ENCODE measurements at regions not wholly inside any gene's neighbourhood (a gene's known extent, or its start where the extent isn't known, plus 50 kb on each side); places are given as distances from the start of the nearest gene placed in this dataset.
"Not testable (repeated sequence)": the region's sequence is repeated elsewhere in the genome, so short reads cannot be mapped to it uniquely, and the experiment has no call there.

DNA sequence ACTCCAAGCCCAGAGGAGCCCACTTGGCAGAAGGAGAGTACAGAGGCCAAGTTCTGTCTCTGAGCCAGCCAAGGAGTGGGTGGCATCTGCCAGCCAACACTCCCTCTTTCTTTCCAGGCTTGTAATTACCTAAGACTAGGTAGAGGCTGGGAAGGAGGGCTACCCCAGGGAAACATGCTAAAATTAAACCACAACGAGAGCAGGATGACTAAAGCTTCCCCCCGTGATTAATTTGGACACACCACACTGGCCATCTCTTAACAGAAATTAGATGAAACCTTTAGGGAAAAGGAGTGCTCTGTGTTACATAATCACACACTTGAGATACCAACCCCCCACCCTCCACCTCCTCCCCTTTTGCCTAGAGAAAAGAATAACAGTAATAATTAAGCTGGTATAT is 102.1 kb upstream of the ZC3H12A start:
- FAIRE-seq = no peak
- no peak for DNase-seq (ENCODE audit: low spot score)

GRCh38 chr1:37372711-37373110 is 101.7 kb upstream of the ZC3H12A start:
- FAIRE-seq = no peak

GRCh38 chr1:37373413-37373812 is 101.0 kb upstream of the ZC3H12A start:
- FAIRE-seq (no peak), DNase-seq (ENCODE audit: low spot score) (no peak)

More at GRCh38 chr1:37372711-37373110, 101.7 kb upstream of the ZC3H12A start:
- DNase-seq (ENCODE audit: low spot score) = no peak

GRCh38 chr1:37380546-37380945 is 93.8 kb upstream of the ZC3H12A start:
- not testable (repeated sequence) for FAIRE-seq; DNase-seq (ENCODE audit: low spot score)

DNA sequence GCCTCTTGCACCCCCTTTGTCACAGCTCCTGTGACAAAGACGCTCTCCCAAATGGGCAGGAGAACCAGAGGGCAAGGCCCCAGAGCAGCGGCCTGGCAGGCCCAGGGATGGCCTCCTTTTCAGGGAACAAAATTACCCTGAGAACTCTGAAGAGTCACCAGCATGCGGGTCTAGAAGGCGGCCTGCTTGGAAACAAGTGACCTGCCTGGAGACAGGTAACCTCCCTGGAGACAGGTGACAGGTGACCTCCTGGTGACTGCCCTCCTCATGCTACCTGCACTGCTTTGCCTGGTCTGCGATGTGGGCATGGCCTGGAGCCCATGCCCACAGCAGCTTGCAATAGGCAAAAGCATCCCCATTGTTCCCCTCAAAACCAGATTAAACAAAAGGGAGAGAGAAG is 86.5 kb upstream of the ZC3H12A start:
- FAIRE-seq = no peak
- no peak for DNase-seq (ENCODE audit: low spot score)

DNA sequence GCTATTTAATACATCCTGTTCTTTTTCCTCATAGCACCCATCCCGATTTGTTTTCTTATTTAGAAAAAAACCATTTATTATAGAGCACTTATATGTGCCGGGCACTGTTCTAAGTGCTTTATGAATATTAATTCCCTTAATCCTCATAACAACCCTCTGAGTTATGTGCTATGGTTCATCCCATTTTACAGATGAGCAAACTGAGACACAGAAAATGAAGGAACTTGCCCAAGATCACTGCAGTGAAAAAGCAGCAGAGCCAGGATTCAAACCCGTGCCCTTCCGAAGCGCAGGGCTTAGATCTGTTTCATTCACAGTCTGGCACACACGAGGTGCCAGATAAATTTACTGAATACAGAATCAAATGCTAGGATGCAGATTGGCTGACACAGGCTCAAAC is 85.1 kb upstream of the ZC3H12A start:
- FAIRE-seq = no peak
- DNase-seq (ENCODE audit: low spot score) = no peak

- no peak for DNase-seq (ENCODE audit: low spot score)
- FAIRE-seq = no peak
These were observed 83.0 kb upstream of the ZC3H12A start for GRCh38 chr1:37391211-37392011.

DNA sequence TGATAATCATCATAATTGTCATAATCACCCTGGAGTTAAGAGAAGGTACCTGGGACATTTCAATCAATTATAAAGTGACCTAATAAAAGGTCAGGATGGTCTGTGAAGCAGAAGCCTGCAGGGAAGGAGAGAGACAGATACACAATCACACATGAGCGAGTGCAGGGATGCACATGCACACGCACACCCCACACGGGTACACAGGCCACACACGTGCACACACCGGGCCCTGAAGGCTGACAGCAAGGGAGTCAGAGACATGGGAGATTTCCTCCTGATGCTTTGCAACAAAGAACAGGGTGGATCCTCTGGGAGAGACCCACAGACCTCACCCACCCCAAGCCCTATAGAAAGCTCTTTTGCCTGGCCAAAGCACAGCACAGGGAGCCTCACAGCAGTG is 82.3 kb upstream of the ZC3H12A start:
- FAIRE-seq (no peak), DNase-seq (ENCODE audit: low spot score) (no peak)

DNA sequence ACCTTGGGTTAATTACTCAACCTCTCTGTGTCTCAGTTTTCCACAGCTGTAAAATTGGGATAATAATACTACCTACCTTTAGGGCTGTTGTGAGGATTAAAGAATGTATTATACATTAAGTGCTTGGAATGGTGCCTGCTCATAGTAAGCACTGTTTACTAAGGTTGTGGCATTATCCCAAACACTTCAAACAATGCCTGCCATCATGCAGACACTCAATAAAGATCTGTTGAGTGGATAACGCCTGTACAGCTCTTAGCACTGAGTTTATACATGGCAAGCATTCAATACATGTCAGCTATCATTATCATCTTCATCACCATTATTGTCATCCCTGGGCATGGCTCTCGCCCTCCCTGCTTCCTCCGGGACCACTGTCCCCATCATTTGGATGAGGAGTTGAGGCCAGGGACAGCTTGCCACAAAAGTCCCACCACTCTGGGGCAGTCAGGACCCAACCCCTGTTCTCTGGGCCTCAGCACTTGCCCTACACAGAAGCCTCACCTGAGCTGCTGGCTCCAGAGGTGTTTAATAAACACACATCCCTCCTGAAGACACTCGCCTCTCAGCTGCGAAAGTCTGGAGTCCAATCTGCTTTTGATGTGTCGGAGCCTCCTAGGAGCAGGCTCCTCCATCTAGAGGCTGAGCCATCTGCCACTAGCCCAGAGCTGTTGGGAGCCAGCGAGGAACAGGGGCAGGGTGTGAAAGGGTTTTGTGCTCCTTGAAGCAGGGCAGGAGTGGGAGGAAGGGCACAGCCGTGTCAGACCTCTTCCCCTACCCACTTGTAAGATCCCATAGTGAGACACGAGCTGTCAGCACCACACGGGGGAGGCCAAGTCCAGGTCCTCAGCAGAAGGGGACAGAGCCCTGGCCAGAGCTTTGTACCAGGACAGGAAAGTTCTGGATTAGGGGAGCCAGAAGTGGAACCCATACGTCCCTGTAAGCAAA is 80.9 kb upstream of the ZC3H12A start:
- no peak for DNase-seq (ENCODE audit: low spot score)
- no peak for FAIRE-seq

DNA sequence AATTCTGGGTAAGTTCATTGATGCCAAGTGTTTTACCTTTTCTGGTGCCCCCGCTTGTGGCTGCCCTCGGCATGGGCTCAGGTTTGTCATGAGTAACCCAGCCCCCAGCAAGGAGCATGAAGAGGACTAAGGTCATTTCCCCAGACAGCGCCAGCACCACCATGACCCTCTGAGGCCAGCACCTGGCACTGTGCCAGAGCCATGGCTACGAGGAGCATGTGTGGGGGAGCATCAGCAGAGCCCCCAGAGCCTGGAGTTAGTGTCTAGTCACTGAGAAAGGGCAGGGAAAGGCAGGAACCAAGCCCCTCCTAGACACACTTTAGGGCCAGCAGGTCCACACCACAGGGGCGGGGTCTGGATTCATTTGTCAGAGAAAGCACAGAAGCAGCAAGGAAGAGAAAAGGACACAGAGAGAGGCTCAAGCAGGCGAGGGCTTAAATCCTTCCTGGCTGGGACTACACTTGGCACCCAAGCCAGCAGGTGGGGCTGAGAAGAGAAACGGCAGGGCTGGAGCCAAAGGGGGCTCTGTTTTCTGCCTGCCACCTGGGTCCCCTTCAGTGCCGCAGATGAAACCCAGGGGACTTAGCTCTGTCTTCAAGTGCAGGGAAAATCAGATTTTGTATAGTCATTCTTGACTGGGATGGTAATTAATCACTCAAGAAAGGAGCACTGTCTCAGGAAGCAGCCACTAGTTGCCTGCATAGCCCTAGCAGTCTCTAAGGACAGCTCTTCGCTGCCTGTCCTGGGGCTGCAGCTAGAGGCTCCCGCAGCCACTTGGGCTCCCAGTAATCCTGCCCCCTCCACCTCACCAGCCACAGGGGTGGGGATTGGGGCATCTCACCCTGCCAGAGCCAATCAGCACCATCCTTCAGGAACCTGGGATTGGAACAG is 79.6 kb upstream of the ZC3H12A start:
- DNase-seq (ENCODE audit: low spot score) (no peak), FAIRE-seq (no peak)

GRCh38 chr1:37398096-37398495 is 76.3 kb upstream of the ZC3H12A start:
- DNase-seq (ENCODE audit: low spot score) (no peak), FAIRE-seq (no peak)

DNA sequence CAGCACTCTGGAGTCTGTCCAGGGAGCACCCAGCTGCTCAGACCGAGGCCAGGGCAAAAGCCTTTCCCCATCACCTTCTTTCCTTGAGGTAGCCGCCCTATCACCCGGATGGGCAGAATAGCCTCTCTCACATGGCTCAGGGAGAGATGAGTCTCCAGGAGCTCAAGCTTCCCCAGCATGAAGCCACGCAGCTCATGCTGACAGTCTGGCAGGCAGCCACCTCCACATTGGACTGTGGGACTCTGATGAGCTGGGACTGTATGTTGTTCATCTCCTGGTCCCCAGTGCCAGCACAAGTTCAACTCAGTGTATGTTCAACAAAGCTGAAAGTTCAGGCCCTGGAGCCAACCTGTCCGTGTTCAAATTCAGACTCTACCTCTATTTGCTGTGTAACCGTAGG is 75.2 kb upstream of the ZC3H12A start:
- no peak for DNase-seq (ENCODE audit: low spot score)
- no peak for FAIRE-seq

DNA sequence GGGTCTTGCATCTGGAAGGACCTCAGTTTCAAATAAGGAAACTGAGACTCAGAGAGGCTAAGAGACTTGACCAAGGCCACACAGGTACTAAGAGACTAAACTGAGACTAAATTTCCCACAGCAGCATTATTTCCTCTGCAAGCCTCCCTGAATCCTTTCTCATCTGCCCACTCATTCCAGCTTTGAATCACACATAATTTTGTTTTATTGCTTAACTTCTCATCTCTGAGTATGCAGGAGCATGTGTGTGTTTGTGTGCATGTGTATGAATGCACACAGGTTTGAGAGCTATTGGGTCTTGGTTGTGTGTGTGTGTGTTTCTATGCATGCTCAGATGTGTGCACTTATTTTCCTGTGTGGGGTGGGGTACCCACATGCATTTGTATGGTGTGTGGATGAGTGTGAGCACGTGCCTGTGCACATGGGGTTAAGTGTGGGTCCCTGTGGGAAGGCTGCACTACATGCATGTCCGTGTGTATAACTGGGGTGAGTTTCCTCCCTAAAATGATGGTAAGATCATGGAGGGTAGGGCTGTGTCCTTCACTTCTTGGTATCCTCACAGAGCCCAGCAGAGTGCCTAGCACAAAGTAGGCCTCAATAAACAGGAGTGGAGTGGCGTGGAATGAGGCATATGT is 74.4 kb upstream of the ZC3H12A start:
- DNase-seq (ENCODE audit: low spot score) (no peak), FAIRE-seq (no peak)

GRCh38 chr1:37400466-37401225 is 73.7 kb upstream of the ZC3H12A start:
- DNase-seq (ENCODE audit: low spot score) (no peak), FAIRE-seq (no peak)

DNA sequence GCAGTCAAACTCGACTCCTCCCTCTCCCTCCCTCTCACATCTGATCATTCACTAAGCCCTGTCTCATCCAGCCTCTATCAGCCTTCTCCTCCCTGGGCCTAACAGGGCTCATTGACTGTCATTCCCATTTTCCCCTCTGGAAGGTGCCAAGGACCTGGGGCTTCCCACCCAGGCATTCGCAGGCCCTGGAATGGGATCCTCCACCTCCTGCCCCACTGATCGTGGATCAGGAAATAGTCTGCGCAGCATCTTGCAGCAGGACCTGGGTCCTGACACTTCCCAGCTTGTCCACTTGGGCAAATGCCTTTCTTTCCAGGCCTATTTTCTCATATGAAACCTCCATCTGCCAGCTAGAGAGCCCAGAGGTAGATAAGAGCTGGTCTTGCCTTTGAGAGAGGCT is 71.2 kb upstream of the ZC3H12A start:
- no peak for FAIRE-seq
- DNase-seq (ENCODE audit: low spot score) = no peak

DNA sequence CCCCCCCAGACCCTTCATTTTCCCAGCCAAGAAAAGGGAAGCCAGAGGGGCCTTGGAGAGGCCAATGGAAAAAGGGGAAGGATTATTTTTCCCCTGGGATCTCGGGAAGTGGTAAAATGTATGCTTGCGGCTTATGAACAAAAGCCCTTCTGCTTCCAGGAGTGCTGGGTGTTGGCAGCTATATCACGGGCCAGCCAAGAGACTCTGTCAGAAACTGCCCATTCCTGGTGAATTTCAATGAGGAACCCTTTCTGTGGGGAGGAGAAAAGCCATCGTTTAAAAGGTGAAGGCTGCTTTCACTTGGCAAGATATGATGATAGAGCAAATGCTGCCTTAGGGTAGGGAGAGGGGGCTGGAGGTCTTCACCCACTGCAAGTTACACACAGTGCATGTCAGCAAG is 69.7 kb upstream of the ZC3H12A start:
- FAIRE-seq = no peak
- no peak for DNase-seq (ENCODE audit: low spot score)

DNA sequence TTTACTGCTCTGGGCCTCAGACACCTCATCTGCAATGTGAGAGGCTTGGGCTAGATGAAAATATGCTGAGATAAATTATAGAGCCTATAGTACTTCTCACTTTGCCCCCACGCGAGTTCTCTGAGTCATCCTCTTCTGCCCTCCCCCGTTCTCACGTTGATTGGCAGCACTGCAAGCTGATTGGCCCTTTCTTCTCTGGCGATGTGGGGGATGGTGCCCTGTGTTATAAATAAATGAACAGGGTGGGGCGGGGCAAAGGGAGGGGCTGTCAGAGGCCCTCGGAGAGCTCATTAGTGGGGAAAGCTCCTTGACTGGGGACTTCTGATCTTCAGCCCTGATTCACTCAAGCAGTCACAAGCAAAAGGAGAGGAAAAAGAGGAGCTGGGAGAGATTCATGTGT is 64.3 kb upstream of the ZC3H12A start:
- DNase-seq (ENCODE audit: low spot score) (no peak), FAIRE-seq (no peak)

- no peak for DNase-seq (ENCODE audit: low spot score)
- no peak for FAIRE-seq
These were observed 63.6 kb upstream of the ZC3H12A start for GRCh38 chr1:37410815-37411214.

- FAIRE-seq (no peak), DNase-seq (ENCODE audit: low spot score) (no peak)
These were observed 58.7 kb upstream of the ZC3H12A start for GRCh38 chr1:37415611-37416244.

DNA sequence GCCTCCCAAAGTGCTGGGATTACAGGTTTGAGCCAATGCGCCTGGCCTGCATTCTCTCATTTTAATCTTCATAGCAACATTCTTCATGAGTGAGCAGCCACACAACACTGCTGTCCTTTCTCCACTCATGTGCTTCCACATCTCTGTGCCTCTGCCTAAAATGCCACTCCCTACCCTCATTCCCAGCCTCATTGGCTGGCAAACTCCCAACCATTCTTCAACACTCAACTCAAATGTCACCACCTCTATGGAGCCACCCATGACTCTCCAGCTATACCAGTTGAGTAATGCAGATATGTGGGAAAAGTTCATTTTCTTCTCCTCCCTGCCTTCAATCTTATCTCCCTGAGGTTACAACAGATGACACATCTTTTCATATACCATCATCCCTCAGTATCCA is 53.9 kb upstream of the ZC3H12A start:
- FAIRE-seq = no peak

More for the DNA sequence above, 53.9 kb upstream of the ZC3H12A start:
- no peak for DNase-seq (ENCODE audit: low spot score)
